ENCODE measurements at regions not wholly inside any gene's neighbourhood (a gene's known extent, or its start where the extent isn't known, plus 50 kb on each side); places are given as distances from the start of the nearest gene placed in this dataset.

DNA sequence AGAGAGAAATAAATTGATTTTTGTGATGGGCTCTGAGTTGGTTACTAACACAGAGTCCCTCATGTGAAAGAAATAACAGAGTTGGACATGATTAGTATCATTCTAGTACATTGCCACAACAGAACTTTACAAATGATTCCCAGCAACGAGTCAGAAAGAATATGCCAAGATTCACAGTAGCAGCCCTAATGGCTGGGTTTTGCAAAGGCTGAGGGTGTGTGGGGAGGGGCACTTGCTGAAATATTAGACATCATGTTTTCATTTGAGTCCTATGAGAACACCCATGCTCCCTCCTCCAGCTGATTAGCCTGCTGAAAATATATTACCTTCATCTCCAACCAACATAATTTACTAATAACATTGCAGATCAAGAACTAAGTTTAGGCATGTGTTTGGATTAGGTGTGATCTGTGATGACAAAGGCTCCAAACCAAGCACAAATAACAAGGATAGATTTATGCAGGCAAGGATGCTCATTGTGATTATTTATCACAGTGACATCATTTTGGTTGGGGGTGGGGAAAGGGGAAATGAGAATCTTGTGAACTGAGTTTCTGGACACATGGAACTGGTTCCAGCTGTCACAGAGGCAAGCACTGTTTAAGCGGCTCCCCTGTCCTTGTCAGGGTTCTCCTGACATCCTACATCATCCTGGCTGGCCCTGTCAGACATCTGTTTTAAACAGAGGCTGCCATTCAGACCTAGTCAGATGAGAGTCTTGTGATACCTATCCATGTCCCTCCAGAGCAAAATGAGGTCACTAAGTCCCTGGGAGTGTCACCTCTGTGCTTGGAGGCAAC lies 205.8 kb upstream of the NCKAP5 start:
- H3K4me3 ChIP-seq (ENCODE audit: low read length), result no peak overlapping the region
- TF ChIP-seq, protein P1, sequence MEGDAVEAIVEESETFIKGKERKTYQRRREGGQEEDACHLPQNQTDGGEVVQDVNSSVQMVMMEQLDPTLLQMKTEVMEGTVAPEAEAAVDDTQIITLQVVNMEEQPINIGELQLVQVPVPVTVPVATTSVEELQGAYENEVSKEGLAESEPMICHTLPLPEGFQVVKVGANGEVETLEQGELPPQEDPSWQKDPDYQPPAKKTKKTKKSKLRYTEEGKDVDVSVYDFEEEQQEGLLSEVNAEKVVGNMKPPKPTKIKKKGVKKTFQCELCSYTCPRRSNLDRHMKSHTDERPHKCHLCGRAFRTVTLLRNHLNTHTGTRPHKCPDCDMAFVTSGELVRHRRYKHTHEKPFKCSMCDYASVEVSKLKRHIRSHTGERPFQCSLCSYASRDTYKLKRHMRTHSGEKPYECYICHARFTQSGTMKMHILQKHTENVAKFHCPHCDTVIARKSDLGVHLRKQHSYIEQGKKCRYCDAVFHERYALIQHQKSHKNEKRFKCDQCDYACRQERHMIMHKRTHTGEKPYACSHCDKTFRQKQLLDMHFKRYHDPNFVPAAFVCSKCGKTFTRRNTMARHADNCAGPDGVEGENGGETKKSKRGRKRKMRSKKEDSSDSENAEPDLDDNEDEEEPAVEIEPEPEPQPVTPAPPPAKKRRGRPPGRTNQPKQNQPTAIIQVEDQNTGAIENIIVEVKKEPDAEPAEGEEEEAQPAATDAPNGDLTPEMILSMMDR (IDR thresholded peaks at IDR 0.05; ENCODE audit: insufficient read depth, low read depth, low read length, missing control alignments), result no peak
- DNase-seq (ENCODE audit: low read depth), result no peak

- TF ChIP-seq, protein P1 (IDR thresholded peaks at IDR 0.05; ENCODE audit: insufficient read depth, low read depth, low read length, missing control alignments), result no peak
- no peak overlapping the region for H3K4me3 ChIP-seq (ENCODE audit: low read length)
- DNase-seq (ENCODE audit: low read depth), result no peak
These were observed 206.4 kb upstream of the NCKAP5 start for GRCh38 chr2:133774654-133775015.

GRCh38 chr2:133776936-133777573 lies 208.8 kb upstream of the NCKAP5 start:
- H3K4me3 ChIP-seq (ENCODE audit: low read length), result no peak overlapping the region
- DNase-seq (ENCODE audit: low read depth), result no peak
- TF ChIP-seq, protein P1 (IDR thresholded peaks at IDR 0.05; ENCODE audit: insufficient read depth, low read depth, low read length, missing control alignments), result no peak

DNA sequence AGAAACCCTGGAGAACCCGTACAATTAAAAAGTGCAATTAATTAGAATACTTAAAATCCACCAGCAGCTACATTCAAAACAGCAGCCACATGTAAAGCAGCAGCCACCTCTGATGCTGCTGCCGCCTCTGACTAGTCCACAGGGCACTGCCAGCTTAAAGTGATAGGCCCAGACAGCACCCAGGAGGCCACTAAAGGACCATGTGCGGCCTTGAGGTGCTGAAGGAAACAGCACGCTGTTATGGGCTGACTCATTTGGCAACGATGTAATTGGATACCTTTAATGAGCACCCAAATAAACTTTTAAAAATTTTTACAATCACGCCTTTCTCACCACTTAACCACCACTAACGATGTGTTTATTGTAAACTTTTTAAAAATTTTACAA lies 209.3 kb upstream of the NCKAP5 start:
- TF ChIP-seq, protein P1 (IDR thresholded peaks at IDR 0.05; ENCODE audit: insufficient read depth, low read depth, low read length, missing control alignments), result peak; percentile 16
- DNase-seq (ENCODE audit: low read depth), result peak; percentile 84
- H3K4me3 ChIP-seq (ENCODE audit: low read length), result no peak overlapping the region

DNA sequence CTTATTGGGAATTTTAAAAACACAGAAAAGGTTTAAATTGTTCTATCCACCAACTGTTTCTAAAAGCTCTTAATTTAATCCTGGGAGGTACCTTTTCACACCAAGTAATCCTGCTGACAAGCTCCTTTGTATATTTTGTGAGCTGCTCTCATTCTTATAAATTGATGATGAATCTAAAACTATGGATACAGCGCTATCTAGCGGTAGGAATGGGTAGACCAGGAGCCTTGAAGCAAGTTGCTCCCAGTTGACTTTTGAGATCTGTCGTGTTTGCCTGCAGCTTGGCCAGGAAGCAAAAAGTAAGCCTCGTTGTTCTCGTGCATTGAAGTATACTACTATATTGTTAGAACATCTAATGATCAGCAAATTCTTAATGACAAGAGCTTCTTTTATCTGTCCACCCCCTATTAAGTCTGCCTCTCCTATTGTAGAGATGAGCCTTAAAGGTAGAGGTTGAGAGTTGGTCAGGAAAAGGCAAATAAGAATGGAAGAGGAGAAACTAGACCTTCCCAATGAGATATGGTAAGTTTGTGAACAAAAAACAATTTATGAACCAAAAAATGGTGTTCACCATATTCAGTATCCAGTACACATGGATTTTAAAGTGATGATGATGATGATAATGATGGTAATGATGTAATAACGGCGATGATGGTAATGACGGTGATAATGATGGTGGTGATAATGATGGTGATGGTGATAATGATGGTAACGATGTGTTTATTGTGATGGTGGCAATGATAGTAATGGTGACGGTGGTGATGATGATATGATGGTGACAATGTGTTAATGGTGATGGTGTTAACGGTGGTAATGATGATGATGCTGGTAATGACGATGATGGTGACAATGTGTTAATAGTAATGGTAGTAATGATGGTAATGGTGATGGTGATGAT lies 212.1 kb upstream of the NCKAP5 start:
- TF ChIP-seq, protein P1 (IDR thresholded peaks at IDR 0.05; ENCODE audit: insufficient read depth, low read depth, low read length, missing control alignments), result peak; percentile 90
- peak; percentile 82 for DNase-seq (ENCODE audit: low read depth)
- no peak overlapping the region for H3K4me3 ChIP-seq (ENCODE audit: low read length)

DNA sequence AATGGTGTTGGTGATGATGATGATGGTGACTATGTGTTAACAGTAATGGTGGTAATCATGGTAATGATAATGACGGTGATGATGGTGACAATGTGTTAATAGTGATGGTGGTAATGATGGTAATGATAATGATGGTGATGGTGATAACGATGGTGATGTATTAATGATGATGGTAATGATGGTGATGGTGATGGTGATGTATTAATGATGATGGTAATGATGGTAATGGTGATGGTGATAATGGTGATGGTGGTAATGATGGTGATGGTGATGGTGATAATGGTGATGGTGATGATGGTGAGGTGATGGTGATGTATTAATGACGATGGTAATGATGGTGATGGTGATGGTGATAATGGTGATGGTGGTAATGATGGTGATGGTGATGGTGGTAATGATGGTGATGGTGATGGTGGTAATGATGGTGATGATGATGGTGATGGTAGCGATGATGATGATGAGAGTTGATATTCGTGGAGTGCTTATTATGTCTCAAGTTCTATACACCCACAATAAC lies 212.8 kb upstream of the NCKAP5 start:
- no peak for DNase-seq (ENCODE audit: low read depth)
- H3K4me3 ChIP-seq (ENCODE audit: low read length), result no peak overlapping the region
- TF ChIP-seq, protein P1 (IDR thresholded peaks at IDR 0.05; ENCODE audit: insufficient read depth, low read depth, low read length, missing control alignments), result no peak

All from epithelial cell of esophagus (primary cell).